Activated T-helper 1 cell treated with anti-CD3 and anti-CD28 coated beads, Interleukin-12 subunit alpha, Interleukin-12 subunit beta, Interleukin-2, Interleukin-4 antibody, amounts not matched to agents 30 ng/mL and 10 ng/mL and 1 ng/mL, durations not matched to agents 14 hours and 24 hours and 36 hours (primary cell): ENCODE measurements at regions not wholly inside any gene's neighbourhood (a gene's known extent, or its start where the extent isn't known, plus 50 kb on each side); places are given as distances from the start of the nearest gene placed in this dataset.

Source experiments
- DNase-seq: peaks from one replicate; pipeline ENCODE4 v3.0.0; 2021; ENCODE audit warnings: low spot score
- H3K27ac Mint-ChIP-seq: one replicate; pipeline ENCODE4 v1.8.0; 2021; ENCODE audit warnings: mild to moderate bottlenecking, mixed read lengths
- H3K27me3 Mint-ChIP-seq: one replicate; pipeline ENCODE4 v1.8.0; 2022; ENCODE audit warnings: mild to moderate bottlenecking, moderate library complexity, mixed read lengths; ENCODE audit not compliant: insufficient read depth
- H3K36me3 Mint-ChIP-seq: one replicate; pipeline ENCODE4 v1.8.0; 2021; ENCODE audit warnings: low read depth, mixed read lengths
- H3K4me1 Mint-ChIP-seq: one replicate; pipeline ENCODE4 v1.8.0; 2021; ENCODE audit warnings: low read depth, mixed read lengths
- H3K4me3 Mint-ChIP-seq: one replicate; pipeline ENCODE4 v1.8.0; 2021; ENCODE audit warnings: mild to moderate bottlenecking, moderate library complexity, mixed read lengths
- H3K9me3 Mint-ChIP-seq: one replicate; pipeline ENCODE4 v1.8.0; 2021; ENCODE audit warnings: mixed read lengths
- intact Hi-C: fragments of 100-400 bp; cut with micrococcal nuclease; formaldehyde crosslinking; loops from one replicate; pipeline ENCODE4 v1.15.1; 2024

DNA sequence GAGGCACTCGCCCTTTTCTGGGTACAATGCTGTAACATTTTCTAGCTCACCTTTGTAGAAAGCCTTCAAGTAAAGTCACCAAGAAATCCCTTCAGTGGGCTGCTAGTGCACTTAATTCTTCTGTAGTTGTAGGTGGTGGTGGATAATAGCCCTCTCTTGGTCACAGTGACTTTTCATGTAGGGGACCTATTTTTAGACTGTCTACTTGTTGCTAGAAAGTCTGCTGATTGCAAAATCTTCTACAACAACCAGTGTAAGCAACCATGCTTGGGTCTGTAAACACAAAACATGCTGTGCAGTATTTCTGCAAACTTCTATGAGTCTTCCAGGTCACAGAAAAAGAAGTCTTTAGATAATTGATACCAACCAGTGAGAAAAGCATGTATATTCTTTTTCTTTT is 55.6 kb downstream of the PBDC1 start:
- H3K36me3 Mint-ChIP-seq = no peaks in the 10 kb centered on the region
- H3K27ac Mint-ChIP-seq = no peak overlapping the region
- H3K9me3 Mint-ChIP-seq = peaks cover 4% of the 10 kb centered on the region
- no peak overlapping the region for H3K4me3 Mint-ChIP-seq
- intact Hi-C loops = no loop called here
- H3K4me1 Mint-ChIP-seq = no peaks in the 10 kb centered on the region
- no peak for DNase-seq
- no peaks in the 10 kb centered on the region for H3K27me3 Mint-ChIP-seq

DNA sequence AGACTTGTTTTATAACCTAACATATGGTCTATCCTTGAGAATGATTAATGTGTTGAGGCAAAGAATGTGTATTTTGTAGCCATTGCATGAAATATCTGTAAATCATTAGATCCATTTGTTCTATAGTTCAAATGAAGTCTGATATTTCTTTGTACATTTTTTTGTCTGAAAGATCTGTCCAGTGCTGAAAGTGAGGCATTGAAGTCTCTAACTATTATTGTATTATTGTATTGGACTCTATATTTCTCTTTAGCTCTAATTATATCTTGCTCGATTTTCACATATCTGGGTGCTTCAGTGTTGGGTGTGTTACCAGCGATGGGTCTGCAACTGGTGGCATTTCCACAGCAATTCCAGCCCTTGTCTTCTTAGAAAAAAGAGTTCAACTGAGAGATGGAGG is 76.0 kb downstream of the PBDC1 start:
- Mint-ChIP-seq H3K9me3 (no peaks in the 10 kb centered on the region), H3K4me1 (no peaks in the 10 kb centered on the region), H3K4me3 (no peak overlapping the region), H3K27ac (no peak overlapping the region), H3K27me3 (peaks cover 9% of the 10 kb centered on the region), H3K36me3 (no peaks in the 10 kb centered on the region)
- intact Hi-C loops = no loop called here
- no peak for DNase-seq

DNA sequence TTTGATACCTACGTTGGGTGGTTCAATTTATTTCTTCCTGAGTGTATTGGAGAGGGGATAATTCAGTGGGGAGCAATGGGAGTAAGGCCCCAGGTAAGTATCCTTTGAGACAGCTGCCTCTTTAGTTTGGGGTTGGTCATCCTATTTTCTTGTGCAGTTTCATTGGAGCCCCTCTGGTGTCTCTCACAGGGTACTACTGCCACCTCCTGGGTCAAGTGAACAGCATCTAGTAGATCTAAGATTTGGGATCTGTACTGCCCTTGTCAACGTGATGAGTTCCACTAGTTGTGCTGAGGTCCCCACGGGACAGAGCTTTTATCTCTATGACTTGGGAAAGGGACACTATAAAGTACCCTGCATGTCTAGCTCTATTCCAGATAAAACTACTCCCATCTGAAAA is 80.6 kb downstream of the PBDC1 start:
- peak; percentile 1 for DNase-seq
- Mint-ChIP-seq H3K27ac (no peak overlapping the region), H3K4me3 (no peak overlapping the region), H3K27me3 (peaks cover 2% of the 10 kb centered on the region), H3K4me1 (no peaks in the 10 kb centered on the region), H3K36me3 (no peaks in the 10 kb centered on the region), H3K9me3 (no peaks in the 10 kb centered on the region)
- intact Hi-C loops = loop anchor here (1.0 kb wide), 1 partner anchor 80 kb away; the partner anchor contains the start of gene PBDC1

DNA sequence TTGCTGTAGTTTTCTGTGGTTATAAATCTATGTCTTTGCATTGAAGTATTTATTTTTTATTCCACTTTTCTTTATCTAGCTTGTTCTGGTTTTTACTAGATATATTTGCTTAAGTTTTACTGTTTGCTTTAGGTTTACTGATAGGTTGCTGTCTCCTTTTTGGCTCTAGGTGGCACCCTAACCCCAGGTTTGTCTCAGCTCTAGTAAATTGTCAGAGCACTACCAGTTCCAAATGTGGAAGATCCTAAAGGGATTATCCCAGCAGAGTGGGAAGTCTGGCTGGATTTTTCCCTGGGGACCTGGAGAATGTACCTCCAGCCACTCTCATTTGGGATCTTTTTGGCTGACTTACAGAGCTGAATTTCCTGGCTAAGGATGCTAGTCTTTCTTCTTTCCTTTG is 106.1 kb downstream of the PBDC1 start:
- no peaks in the 10 kb centered on the region for H3K4me1 Mint-ChIP-seq
- no peak overlapping the region for H3K4me3 Mint-ChIP-seq
- no peaks in the 10 kb centered on the region for H3K27me3 Mint-ChIP-seq
- no peaks in the 10 kb centered on the region for H3K36me3 Mint-ChIP-seq
- H3K27ac Mint-ChIP-seq = no peak overlapping the region
- H3K9me3 Mint-ChIP-seq = no peaks in the 10 kb centered on the region
- peak; percentile 2 for DNase-seq
- intact Hi-C loops = loop anchor here (1.0 to 5.0 kb wide), 2 partner anchors 175 to 1743 kb away; no protein-coding TSS in a partner anchor
